Activated T-helper 1 cell treated with anti-CD3 and anti-CD28 coated beads, Interleukin-2, amount 50 U/mL, for 16 hours (primary cell): ENCODE measurements at regions not wholly inside any gene's neighbourhood (a gene's known extent, or its start where the extent isn't known, plus 50 kb on each side); places are given as distances from the start of the nearest gene placed in this dataset.

ENCODE experiments used
- DNase-seq, 2 donors: peaks; one replicate each; pipeline ENCODE4 v3.0.0-alpha.2; 2020; ENCODE audit warnings: low read depth in 1 of 2, low spot score in 1 of 2

GRCh38 chr14:25180221-25180620 lies 130.3 kb upstream of the STXBP6 start:
- DNase-seq: no peak

GRCh38 chr14:25178255-25178654 lies 128.3 kb upstream of the STXBP6 start:
- no peak for DNase-seq

DNA sequence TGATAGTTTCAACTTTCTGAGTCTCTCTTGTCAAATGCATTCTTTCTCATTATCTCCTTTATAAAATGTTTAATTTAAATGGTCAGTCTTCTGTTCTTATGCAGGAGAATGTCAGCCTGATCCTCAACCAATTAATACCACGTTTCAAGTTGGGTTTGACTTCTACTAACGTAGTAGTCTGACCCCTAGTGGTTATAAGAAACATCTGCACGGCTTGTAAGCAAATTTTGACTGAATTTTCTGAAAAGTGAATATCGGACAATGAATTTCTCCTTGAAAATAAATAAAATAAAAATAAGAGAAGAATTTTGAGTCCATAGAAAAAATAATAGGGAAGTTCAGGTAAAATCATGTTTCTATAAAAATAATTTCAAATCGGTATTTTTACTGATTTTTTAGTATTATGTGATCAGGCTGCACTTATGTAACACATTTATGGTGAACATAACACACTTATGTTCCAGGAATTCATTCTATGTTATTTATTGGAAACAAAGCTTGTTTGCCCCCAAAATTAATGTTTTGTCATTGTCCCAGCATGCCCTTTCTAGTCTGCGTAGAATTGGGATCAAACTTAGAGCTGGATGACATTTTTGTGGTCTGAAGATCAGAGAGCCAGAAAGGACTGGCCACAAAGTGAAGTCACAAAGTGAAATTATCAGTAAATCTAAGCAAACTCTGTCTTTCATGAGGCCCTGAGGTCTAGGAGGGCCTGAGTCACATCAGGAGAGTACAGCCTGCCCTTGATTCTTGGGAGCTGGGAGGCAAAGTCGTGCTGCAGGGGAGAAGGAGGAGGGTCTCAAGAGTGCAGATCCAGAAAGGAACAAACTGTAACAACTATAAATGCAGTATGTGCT lies 101.2 kb upstream of the STXBP6 start:
- no peak for DNase-seq

DNA sequence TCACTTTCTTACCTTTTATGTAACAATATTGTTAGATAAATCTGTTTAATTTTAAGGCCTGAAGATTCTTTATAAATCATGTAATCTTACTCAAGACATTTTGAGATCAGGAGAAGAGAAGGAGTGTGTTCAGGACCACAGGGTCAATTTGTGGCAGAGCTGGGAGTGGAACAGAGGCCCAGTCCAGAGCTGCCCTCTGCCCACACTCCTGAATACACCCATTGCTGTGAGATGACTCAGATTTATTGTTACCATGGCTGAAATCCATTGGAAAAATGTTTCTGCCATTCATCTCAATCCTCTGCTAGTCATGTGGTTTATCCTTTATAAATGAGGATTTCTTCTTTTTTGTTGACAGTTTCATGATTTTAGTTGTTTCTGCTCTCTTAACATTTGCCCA lies 100.5 kb upstream of the STXBP6 start:
- no peak for DNase-seq

- no peak for DNase-seq
Measured at GRCh38 chr14:25140411-25140810, 90.5 kb upstream of the STXBP6 start.

DNA sequence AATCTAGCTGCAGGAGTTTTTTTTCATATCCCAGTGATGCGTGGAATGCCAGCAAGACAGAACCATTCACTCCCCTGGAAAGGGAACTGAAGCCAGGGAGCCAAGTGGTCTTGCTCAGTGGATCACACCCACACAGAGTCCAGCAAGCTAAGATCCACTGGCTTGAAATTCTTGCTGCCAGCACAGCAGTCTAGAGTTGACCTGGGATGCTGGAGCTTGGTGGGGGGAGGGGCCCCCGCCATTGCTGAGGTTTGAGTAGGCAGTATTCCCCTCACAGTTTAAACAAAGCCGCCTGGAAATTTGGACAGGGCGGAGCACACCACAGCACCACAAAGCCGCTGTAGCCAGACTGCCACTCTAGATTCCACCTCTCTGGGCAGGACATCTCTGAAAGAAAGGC lies 86.9 kb upstream of the STXBP6 start:
- DNase-seq: no peak

GRCh38 chr14:25134184-25134583 lies 84.2 kb upstream of the STXBP6 start:
- DNase-seq: no peak

- DNase-seq: peak; percentile 6 to 18
Measured at GRCh38 chr14:25132732-25133422, 82.9 kb upstream of the STXBP6 start.

DNA sequence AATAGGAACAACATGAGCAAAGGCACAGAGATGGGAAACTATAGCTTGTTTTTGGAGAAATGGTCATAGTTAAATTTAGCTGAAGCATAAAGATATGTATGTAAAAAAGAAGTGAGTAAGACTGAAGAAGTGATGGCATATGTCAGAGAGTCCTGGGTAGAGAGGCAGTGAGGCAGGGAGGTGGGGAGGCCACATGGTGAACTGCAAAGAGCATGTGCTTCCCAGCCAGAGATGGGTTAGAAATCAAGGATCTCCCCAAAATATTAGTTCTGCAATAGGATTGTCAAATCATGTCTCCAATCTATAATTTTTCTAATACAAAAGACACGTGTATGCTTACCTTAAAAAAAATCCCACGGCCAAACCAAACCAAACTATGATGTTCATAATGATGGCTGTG lies 82.1 kb upstream of the STXBP6 start:
- no peak for DNase-seq

- no peak for DNase-seq
Measured at GRCh38 chr14:25122843-25123242, 72.9 kb upstream of the STXBP6 start.

GRCh38 chr14:25122211-25122610 lies 72.3 kb upstream of the STXBP6 start:
- no peak for DNase-seq

DNA sequence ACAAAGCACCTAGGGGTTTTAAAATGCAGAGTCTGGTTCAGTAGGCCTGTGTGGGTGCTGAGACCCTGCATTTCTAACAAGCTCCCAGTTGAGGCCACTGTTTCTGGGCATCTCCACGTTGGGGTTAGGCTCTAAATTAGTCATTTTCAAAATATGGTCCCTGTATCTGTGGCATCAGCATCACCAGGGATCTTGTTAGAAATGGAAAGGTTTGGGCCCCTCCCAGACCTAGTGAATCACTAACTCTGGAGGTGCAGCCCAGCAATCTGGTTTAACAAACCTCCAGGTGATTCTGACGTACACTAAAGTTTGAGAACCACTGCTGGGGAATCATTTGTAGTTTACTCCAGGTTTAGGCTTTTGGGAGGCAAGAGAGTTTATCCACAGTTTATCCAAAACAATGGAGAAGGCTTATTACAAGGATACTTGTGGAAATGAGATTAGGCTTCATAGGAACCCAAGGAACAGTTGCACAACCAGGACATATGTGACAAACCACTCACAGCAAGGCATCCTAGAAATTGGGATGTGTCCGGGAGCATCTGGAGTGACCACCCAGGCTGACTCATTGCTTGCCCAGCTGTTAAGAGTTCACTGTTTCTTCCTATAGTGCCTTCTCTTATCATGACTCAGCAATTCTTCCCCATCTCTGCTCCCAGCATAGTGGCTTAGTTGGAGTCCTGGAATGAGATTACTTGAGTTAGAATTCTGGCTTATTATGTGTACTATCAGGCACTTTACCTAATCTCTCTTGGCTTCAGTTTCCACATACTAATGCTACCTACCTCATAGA lies 71.6 kb upstream of the STXBP6 start:
- DNase-seq: no peak

GRCh38 chr14:25120261-25120660 lies 70.3 kb upstream of the STXBP6 start:
- DNase-seq: no peak

DNA sequence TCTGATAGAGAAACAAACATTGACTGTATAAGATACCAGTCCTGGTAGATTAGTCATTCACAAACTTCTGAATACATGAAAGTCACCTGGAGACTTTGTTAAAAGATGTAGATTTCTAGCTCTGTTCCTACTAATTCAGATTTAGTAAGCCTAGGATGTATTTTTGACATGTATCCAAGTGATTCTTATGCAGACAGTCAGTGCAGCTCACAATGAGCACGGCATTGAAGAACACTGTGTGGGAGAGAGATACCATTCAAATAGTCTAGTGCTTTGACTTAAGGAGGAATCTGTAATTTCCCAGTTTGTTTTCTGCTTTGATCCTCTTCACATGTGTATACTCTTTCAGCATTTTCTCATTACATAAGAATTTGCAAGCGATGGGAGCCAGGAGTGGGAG lies 68.7 kb upstream of the STXBP6 start:
- DNase-seq: no peak

DNA sequence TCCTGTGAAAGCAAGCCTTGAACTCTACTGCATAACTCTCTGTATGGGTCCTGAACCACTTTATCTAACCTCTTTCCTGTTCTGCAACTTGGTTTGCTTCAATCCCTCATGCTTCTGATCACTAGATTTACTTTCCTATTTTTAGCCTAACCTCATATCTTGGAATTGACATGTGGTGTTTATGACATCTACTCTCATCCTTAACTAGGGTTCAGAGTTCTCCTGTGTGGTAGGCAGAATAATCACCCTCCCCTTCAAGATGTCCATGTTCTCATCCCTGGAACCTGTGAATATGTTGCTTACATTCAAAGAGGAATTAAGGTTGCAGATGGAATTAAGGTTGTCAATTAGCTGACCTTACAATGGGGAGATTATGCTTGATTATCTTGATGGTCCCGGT lies 67.4 kb upstream of the STXBP6 start:
- DNase-seq: no peak

DNA sequence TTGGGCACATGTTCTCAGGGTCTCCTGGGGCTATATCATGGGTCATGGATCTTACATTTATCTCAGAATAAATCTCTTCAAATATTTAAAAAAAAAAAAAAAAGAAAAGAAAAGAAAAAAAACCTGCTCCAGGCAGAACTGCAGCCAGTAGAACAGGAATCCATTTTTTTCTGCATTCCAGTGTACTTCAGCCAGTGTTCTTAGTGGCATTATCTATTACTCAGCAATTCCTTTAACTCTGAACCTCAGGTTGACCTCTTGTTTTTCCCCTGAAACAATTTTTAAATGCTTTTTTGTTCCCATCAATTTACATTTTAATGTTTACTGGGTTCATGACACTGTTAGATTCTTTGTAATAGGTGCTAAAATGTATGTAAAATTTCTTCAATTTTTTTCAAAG lies 66.7 kb upstream of the STXBP6 start:
- no peak for DNase-seq

- DNase-seq: no peak
Measured at GRCh38 chr14:25113394-25113793, 63.4 kb upstream of the STXBP6 start.

GRCh38 chr14:25111061-25111601 lies 61.2 kb upstream of the STXBP6 start:
- DNase-seq: no peak

GRCh38 chr14:25110106-25110505 lies 60.2 kb upstream of the STXBP6 start:
- DNase-seq: no peak

DNA sequence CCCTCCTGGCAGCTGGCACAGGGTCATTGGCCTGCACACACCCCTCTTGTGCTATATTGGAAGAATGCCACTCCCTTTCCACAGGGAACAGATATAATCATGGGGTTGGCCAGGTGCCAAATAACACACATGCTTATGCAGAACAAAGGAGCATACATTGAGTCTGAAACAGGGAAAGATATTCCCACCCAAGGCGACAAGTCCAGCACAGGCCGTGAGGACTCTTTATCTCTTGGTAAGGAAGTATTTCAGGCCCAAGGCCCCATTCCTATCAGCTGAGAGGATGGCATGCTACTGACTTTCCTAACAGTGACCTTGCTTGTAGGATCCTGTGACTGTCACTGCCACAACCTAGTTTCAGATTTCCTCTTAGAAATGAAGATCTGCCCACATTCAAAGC lies 59.0 kb upstream of the STXBP6 start:
- no peak for DNase-seq

- DNase-seq: no peak
Measured at GRCh38 chr14:25108291-25108690, 58.3 kb upstream of the STXBP6 start.

DNA sequence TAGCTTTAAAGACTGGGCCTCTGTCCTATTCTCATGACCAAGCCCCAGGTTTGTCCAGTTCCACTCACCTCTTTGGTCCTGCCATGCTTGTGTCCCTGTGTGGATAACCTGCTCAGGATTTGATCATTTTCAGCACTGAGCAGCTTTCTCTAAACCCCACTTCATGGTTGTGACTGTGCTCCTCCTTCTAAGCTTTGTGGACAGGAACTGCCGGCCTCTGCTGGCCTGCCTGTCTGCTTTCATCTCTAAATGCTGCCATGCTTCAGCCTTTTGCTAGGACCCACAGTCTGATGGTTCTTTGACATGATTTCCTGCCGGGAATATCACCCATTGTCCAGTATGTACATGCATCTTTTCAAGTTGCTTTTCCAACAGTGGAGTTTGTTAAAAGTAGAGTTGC lies 53.9 kb upstream of the STXBP6 start:
- DNase-seq: no peak
